ENCODE measurements at regions not wholly inside any gene's neighbourhood (a gene's known extent, or its start where the extent isn't known, plus 50 kb on each side); places are given as distances from the start of the nearest gene placed in this dataset.

DNA sequence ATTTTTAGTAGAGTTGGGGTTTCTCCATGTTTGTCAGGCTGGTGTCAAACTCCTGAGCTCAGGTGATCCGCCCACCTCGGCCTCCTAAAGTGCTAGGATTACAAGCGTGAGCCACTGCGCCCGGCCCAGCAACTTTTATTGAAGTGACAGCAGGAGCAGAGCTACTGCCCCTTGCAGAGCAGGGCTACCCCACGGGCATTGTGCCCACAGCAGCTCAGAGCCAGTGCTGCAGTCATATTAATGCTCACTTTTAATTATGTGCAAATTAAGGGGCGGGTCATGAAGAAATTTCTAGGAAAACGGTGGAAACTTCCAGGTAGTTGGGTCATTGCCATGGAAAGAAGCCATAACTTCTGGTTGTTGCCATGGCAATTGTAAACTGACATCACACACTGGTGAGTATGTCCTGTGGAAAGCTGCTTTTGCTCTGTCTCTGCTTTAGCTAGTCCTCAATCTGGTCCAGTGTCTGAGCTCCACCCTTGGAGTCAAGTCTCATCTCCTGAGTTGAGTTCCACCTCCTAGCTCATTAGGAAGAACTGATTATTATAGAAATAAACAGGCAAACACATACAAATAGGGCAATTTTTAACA is 127.3 kb upstream of the ADGRL4 start:
- TF ChIP-seq CTCF (IDR thresholded peaks at IDR 0.05) (no peak), ZFX (IDR thresholded peaks at IDR 0.05; ENCODE audit: borderline replicate concordance) (no peak)
